Memory B cell (primary cell): ENCODE measurements at regions not wholly inside any gene's neighbourhood (a gene's known extent, or its start where the extent isn't known, plus 50 kb on each side); places are given as distances from the start of the nearest gene placed in this dataset.

ENCODE experiments used
- ATAC-seq: fragments of 150-1000 bp; cut with Tn5 transposase; 2 replicates; pipeline ENCODE4 v1.10.0; 2021; ENCODE audit warnings: low read depth, mild to moderate bottlenecking, moderate library complexity
- DNase-seq, 2 donors: peaks; one replicate each; pipeline ENCODE4 v3.0.0; 2022; ENCODE audit warnings: low spot score in 2 of 2
- H3K27ac Mint-ChIP-seq: one replicate; pipeline ENCODE4 v1.8.0; 2022; ENCODE audit warnings: mild to moderate bottlenecking, moderate library complexity, mixed read lengths
- H3K27me3 Mint-ChIP-seq: one replicate; pipeline ENCODE4 v1.8.0; 2022; ENCODE audit warnings: mixed read lengths
- H3K36me3 Mint-ChIP-seq: one replicate; pipeline ENCODE4 v1.8.0; 2022; ENCODE audit warnings: mild to moderate bottlenecking, mixed read lengths
- H3K4me1 Mint-ChIP-seq: one replicate; pipeline ENCODE4 v1.8.0; 2022; ENCODE audit warnings: mixed read lengths
- H3K4me3 Mint-ChIP-seq: one replicate; pipeline ENCODE4 v1.8.0; 2022; ENCODE audit warnings: mild to moderate bottlenecking, moderate library complexity, mixed read lengths
- H3K9me3 Mint-ChIP-seq: one replicate; pipeline ENCODE4 v1.8.0; 2022; ENCODE audit warnings: mixed read lengths

- Mint-ChIP-seq H3K27ac (no peak overlapping the region), H3K36me3 (no peaks in the 10 kb centered on the region), H3K27me3 (no peaks in the 10 kb centered on the region), H3K9me3 (no peaks in the 10 kb centered on the region), H3K4me1 (peaks cover 7% of the 10 kb centered on the region), H3K4me3 (no peak overlapping the region)
- no peak for ATAC-seq
- DNase-seq: no peak
Observed at GRCh38 chr7:21367537-21367936, 60.3 kb upstream of the SP4 start.

GRCh38 chr7:21368317-21368716, 59.6 kb upstream of the SP4 start:
- Mint-ChIP-seq H3K27me3 (no peaks in the 10 kb centered on the region), H3K4me3 (no peak overlapping the region), H3K36me3 (no peaks in the 10 kb centered on the region), H3K9me3 (peaks cover 3% of the 10 kb centered on the region), H3K4me1 (peaks cover 7% of the 10 kb centered on the region), H3K27ac (no peak overlapping the region)
- DNase-seq (no peak), ATAC-seq (no peak)

GRCh38 chr7:21370283-21370982, 57.5 kb upstream of the SP4 start:
- ATAC-seq: no peak
- Mint-ChIP-seq H3K27ac (peak overlapping the region; percentile 43), H3K36me3 (no peaks in the 10 kb centered on the region), H3K9me3 (peaks cover 3% of the 10 kb centered on the region), H3K27me3 (no peaks in the 10 kb centered on the region), H3K4me3 (no peak overlapping the region), H3K4me1 (peaks cover 7% of the 10 kb centered on the region)
- no peak for DNase-seq

GRCh38 chr7:21371360-21371759, 56.5 kb upstream of the SP4 start:
- H3K36me3 Mint-ChIP-seq: no peaks in the 10 kb centered on the region
- peaks cover 3% of the 10 kb centered on the region for H3K9me3 Mint-ChIP-seq
- ATAC-seq (no peak), DNase-seq (no peak)
- H3K27ac Mint-ChIP-seq: no peak overlapping the region
- H3K4me1 Mint-ChIP-seq: peaks cover 7% of the 10 kb centered on the region
- H3K4me3 Mint-ChIP-seq: no peak overlapping the region
- H3K27me3 Mint-ChIP-seq: no peaks in the 10 kb centered on the region

- Mint-ChIP-seq H3K4me3 (no peak overlapping the region), H3K27me3 (no peaks in the 10 kb centered on the region)
Observed at GRCh38 chr7:21373031-21373430, 54.9 kb upstream of the SP4 start.

GRCh38 chr7:21374134-21374533, 53.7 kb upstream of the SP4 start:
- no peak for ATAC-seq
- no peaks in the 10 kb centered on the region for H3K27me3 Mint-ChIP-seq
- peaks cover 11% of the 10 kb centered on the region for H3K36me3 Mint-ChIP-seq
- peaks cover 7% of the 10 kb centered on the region for H3K4me1 Mint-ChIP-seq
- no peak overlapping the region for H3K4me3 Mint-ChIP-seq
- H3K27ac Mint-ChIP-seq: no peak overlapping the region
- DNase-seq: no peak
- peaks cover 12% of the 10 kb centered on the region for H3K9me3 Mint-ChIP-seq

More at GRCh38 chr7:21373031-21373430, 54.9 kb upstream of the SP4 start:
- Mint-ChIP-seq H3K4me1 (peaks cover 7% of the 10 kb centered on the region), H3K27ac (no peak overlapping the region), H3K9me3 (peaks cover 10% of the 10 kb centered on the region), H3K36me3 (peaks cover 11% of the 10 kb centered on the region)
- DNase-seq: no peak
- ATAC-seq: no peak

GRCh38 chr7:21377545-21377944, 50.3 kb upstream of the SP4 start:
- H3K9me3 Mint-ChIP-seq: peaks cover 13% of the 10 kb centered on the region
- H3K27ac Mint-ChIP-seq: no peak overlapping the region
- H3K4me1 Mint-ChIP-seq: peaks cover 4% of the 10 kb centered on the region
- peaks cover 11% of the 10 kb centered on the region for H3K36me3 Mint-ChIP-seq
- DNase-seq (no peak), ATAC-seq (no peak)
- no peak overlapping the region for H3K4me3 Mint-ChIP-seq
- H3K27me3 Mint-ChIP-seq: no peaks in the 10 kb centered on the region
